ENCODE measurements at regions not wholly inside any gene's neighbourhood (a gene's known extent, or its start where the extent isn't known, plus 50 kb on each side); places are given as distances from the start of the nearest gene placed in this dataset.

GRCh38 chr4:42331914-42332368, 65.3 kb upstream of the SHISA3 start:
- Histone ChIP-seq H4K20me1 (ENCODE audit: control insufficient read depth, insufficient read depth, insufficient read length) (no peaks in the 10 kb centered on the region), H4K91ac (ENCODE audit: insufficient read length, low read depth, low read length) (no peak overlapping the region), H3K27me3 (ENCODE audit: insufficient read depth, low read length) (no peaks in the 10 kb centered on the region), H3K4me1 (ENCODE audit: insufficient read depth, low read length) (no peaks in the 10 kb centered on the region), H2BK12ac (ENCODE audit: insufficient read length, low read depth, low read length) (no peak overlapping the region), H3K18ac (ENCODE audit: insufficient read length, low read depth, low read length) (no peak overlapping the region), H3K79me1 (ENCODE audit: insufficient read depth, low read depth, low read length, poor library complexity, severe bottlenecking) (no peaks in the 10 kb centered on the region), H3K27ac (ENCODE audit: insufficient read length, low read depth, low read length) (no peak overlapping the region), H4K8ac (replicated peaks; ENCODE audit: insufficient read length, low read depth, low read length) (no peak overlapping the region), H2BK15ac (ENCODE audit: low read depth, low read length) (no peak overlapping the region), H3K4ac (ENCODE audit: low read depth, low read length) (no peak overlapping the region), H2BK20ac (ENCODE audit: low read depth, low read length, poor library complexity, severe bottlenecking) (no peak overlapping the region), H2AK5ac (ENCODE audit: insufficient read length, low read length) (no peak overlapping the region), H3K9ac (ENCODE audit: extremely low read depth, insufficient read length, low read length) (no peak overlapping the region), H3K56ac (ENCODE audit: insufficient read length, low read depth, low read length) (no peak overlapping the region), H2AFZ (ENCODE audit: low read length) (no peak overlapping the region), H2BK5ac (ENCODE audit: insufficient read length, low read length) (no peak overlapping the region), H2BK120ac (ENCODE audit: low read depth, low read length, poor library complexity, severe bottlenecking) (no peak overlapping the region), H3K9me3 (ENCODE audit: control insufficient read depth, low read depth, low read length) (no peaks in the 10 kb centered on the region), H4K5ac (ENCODE audit: insufficient read length, low read depth, low read length) (no peak overlapping the region), H3K79me2 (ENCODE audit: insufficient read depth, low read length) (no peaks in the 10 kb centered on the region), H3K23ac (ENCODE audit: insufficient read length, low read depth, low read length) (no peak overlapping the region), H3K4me2 (ENCODE audit: insufficient read depth, insufficient read length, low read length) (no peak overlapping the region), H3K14ac (ENCODE audit: insufficient read depth, low read length) (no peak overlapping the region), H3T11ph (ENCODE audit: low read length) (no peak overlapping the region), H3K23me2 (ENCODE audit: insufficient read length, low read depth, low read length, poor library complexity, severe bottlenecking) (no peaks in the 10 kb centered on the region)
- Mint-ChIP-seq H3K4me3 (no peak overlapping the region), H3K27me3 (ENCODE audit: low read depth) (no peaks in the 10 kb centered on the region), H3K36me3 (ENCODE audit: insufficient read depth in 1 of 3, low read depth in 3 of 3) (no peaks in the 10 kb centered on the region; a peak in 1 of 7 replicates), H3K27ac (no peak overlapping the region), H3K9me3 (no peaks in the 10 kb centered on the region), H3K4me1 (peaks cover 21% of the 10 kb centered on the region in 2 experiments)
- TF ChIP-seq CTCF (conservative IDR thresholded peaks at IDR 0.05) = no peak
- no peak for DNase-seq
- WGBS (ENCODE audit: extremely low coverage, insufficient read length, low lambda C conversion rate) = no CpG with 5 or more reads among the region's 6 CpGs

Measured in H9 (cell line).